Tibial nerve (tissue), 3 donors: ENCODE measurements at regions not wholly inside any gene's neighbourhood (a gene's known extent, or its start where the extent isn't known, plus 50 kb on each side); places are given as distances from the start of the nearest gene placed in this dataset.

Experiments
- CTCF ChIP-seq, 5 experiments: fragments of 200-600 bp in 3 of 5; fragments of 450-650 bp in 2 of 5; sonication (generic) in 3 of 5; IDR thresholded peaks; one replicate each; pipeline ENCODE4 v1.5.1; 2016 to 2019; ENCODE audit warnings: antibody characterized with exemption in 5 of 5, mild to moderate bottlenecking in 3 of 5, moderate library complexity in 2 of 5
- POLR2A ChIP-seq, 2 donors: fragments of 450-650 bp; IDR thresholded peaks; one replicate each; pipeline ENCODE4 v1.6.1; 2017; ENCODE audit warnings: antibody characterized with exemption in 2 of 2, mild to moderate bottlenecking in 2 of 2, moderate library complexity in 2 of 2

- no peak for TF ChIP-seq CTCF (IDR thresholded peaks at IDR 0.05)
- TF ChIP-seq POLR2A (IDR thresholded peaks at IDR 0.05): no peak
Measured at GRCh38 chr5:68565427-68565826, 349.9 kb downstream of the PIK3R1 start.
